Astrocyte (in vitro differentiated cells and primary cell): ENCODE measurements at regions not wholly inside any gene's neighbourhood (a gene's known extent, or its start where the extent isn't known, plus 50 kb on each side); places are given as distances from the start of the nearest gene placed in this dataset.

Source experiments
- DNase-seq: peaks from one replicate; pipeline ENCODE4 v3.0.0-alpha.2; 2010; ENCODE audit warnings: low read depth
- FAIRE-seq: peaks from 2 replicates; lab custom pipeline; 2011; peaks lifted over from hg19 to GRCh38; lab: Jason Lieb, UNC
- H2AFZ ChIP-seq: 2 replicates; pipeline ENCODE4 v1.6.0; 2012; ENCODE audit warnings: low read depth, low read length, inconsistent platforms
- H3K27ac ChIP-seq: 2 replicates; pipeline ENCODE4 v1.5.1; 2011; ENCODE audit warnings: low read depth, low read length, inconsistent platforms
- H3K27me3 ChIP-seq: 2 replicates; pipeline ENCODE4 v1.6.0; 2011; ENCODE audit warnings: low read length, inconsistent platforms; ENCODE audit not compliant: insufficient read depth
- H3K36me3 ChIP-seq: 2 replicates; pipeline ENCODE4 v1.5.1; 2011; ENCODE audit warnings: low read length, inconsistent platforms; ENCODE audit not compliant: insufficient read depth
- H3K4me1 ChIP-seq: 2 replicates; pipeline ENCODE4 v1.5.1; 2011; ENCODE audit warnings: low read length, inconsistent platforms; ENCODE audit not compliant: insufficient read depth
- H3K4me2 ChIP-seq: 2 replicates; pipeline ENCODE4 v1.6.0; 2012; ENCODE audit warnings: low read length, inconsistent platforms
- H3K4me3 ChIP-seq: 2 replicates; pipeline ENCODE4 v1.5.1; 2011; ENCODE audit warnings: low read depth, mild to moderate bottlenecking, low read length, inconsistent platforms; ENCODE audit not compliant: insufficient read depth
- H3K79me2 ChIP-seq: 2 replicates; pipeline ENCODE4 v1.6.0; 2012; ENCODE audit warnings: mild to moderate bottlenecking, low read length, inconsistent platforms; ENCODE audit not compliant: insufficient read depth
- H3K9ac ChIP-seq: 2 replicates; pipeline ENCODE4 v1.6.0; 2012; ENCODE audit warnings: mild to moderate bottlenecking, low read length, inconsistent platforms
- H3K9me3 ChIP-seq: 2 replicates; pipeline ENCODE4 v1.5.1; 2012; ENCODE audit warnings: low read depth, mild to moderate bottlenecking, low read length, inconsistent platforms; ENCODE audit not compliant: insufficient read depth
- H4K20me1 ChIP-seq: 2 replicates; pipeline ENCODE4 v1.6.0; 2012; ENCODE audit warnings: low read length, inconsistent platforms; ENCODE audit not compliant: insufficient read depth
- H3K27ac Mint-ChIP-seq: one replicate; pipeline ENCODE4 v1.8.0; 2021; ENCODE audit warnings: mild to moderate bottlenecking, mixed read lengths; ENCODE audit not compliant: unreplicated experiment
- H3K27me3 Mint-ChIP-seq: one replicate; pipeline ENCODE4 v1.8.0; 2021; ENCODE audit warnings: low read depth, mixed read lengths; ENCODE audit not compliant: unreplicated experiment
- H3K36me3 Mint-ChIP-seq: one replicate; pipeline ENCODE4 v1.8.0; 2021; ENCODE audit warnings: low read depth, mixed read lengths; ENCODE audit not compliant: unreplicated experiment
- H3K4me1 Mint-ChIP-seq: one replicate; pipeline ENCODE4 v1.8.0; 2021; ENCODE audit warnings: low read depth, mixed read lengths; ENCODE audit not compliant: unreplicated experiment
- H3K4me3 Mint-ChIP-seq: one replicate; pipeline ENCODE4 v1.8.0; 2021; ENCODE audit warnings: mild to moderate bottlenecking, moderate library complexity, mixed read lengths; ENCODE audit not compliant: unreplicated experiment
- H3K9me3 Mint-ChIP-seq: one replicate; pipeline ENCODE4 v1.8.0; 2021; ENCODE audit warnings: mild to moderate bottlenecking, mixed read lengths; ENCODE audit not compliant: unreplicated experiment
- CTCF ChIP-seq: IDR thresholded peaks from 2 replicates; pipeline ENCODE4 v1.5.1; 2011; ENCODE audit warnings: low read depth, mild to moderate bottlenecking, inconsistent platforms, low read length, moderate library complexity; ENCODE audit not compliant: insufficient read depth
- EZH2 ChIP-seq: IDR thresholded peaks from 2 replicates; pipeline ENCODE4 v1.6.1; 2012; ENCODE audit warnings: mild to moderate bottlenecking, low read length, inconsistent platforms; ENCODE audit not compliant: insufficient read depth

- H3K27ac Mint-ChIP-seq = no peak overlapping the region
- Histone ChIP-seq H2AFZ (no peak overlapping the region), H3K4me3 (no peak overlapping the region), H3K9me3 (no peaks in the 10 kb centered on the region), H3K4me2 (no peak overlapping the region), H3K9ac (no peak overlapping the region), H3K4me1 (no peaks in the 10 kb centered on the region), H3K27ac (no peak overlapping the region), H3K27me3 (peaks cover 2% of the 10 kb centered on the region), H4K20me1 (no peaks in the 10 kb centered on the region), H3K79me2 (no peaks in the 10 kb centered on the region), H3K36me3 (no peaks in the 10 kb centered on the region)
- H3K4me3 Mint-ChIP-seq = no peak overlapping the region
- FAIRE-seq = no peak
- no peaks in the 10 kb centered on the region for H3K36me3 Mint-ChIP-seq
- DNase-seq = no peak
- no peaks in the 10 kb centered on the region for H3K4me1 Mint-ChIP-seq
- TF ChIP-seq CTCF (no peak), EZH2 (no peak)
- peaks cover 2% of the 10 kb centered on the region for H3K9me3 Mint-ChIP-seq
- H3K27me3 Mint-ChIP-seq = peaks cover 26% of the 10 kb centered on the region
Observed at GRCh38 chr5:158305861-158306260, 446.9 kb upstream of the CLINT1 start.

DNA sequence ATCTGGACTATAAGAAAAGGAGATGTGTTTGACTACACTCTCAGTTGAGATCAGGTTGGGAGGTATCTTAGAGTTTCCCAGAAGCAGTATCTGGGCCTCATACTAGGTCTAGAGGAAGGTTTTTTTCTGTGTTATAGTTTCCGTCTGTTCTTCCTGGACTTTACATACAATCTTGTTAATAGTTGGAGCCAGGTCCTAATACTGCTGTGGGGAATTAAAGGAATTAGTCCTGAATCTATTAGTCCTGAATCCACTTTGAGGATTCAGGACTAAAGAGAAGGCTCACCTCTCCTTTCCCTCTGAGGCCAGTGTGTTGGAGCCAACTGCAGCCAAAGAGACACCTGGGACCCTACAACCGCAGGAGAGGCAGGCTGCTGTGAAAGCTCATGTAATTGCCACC lies 445.7 kb upstream of the CLINT1 start:
- H3K27ac Mint-ChIP-seq = no peak overlapping the region
- Histone ChIP-seq H3K9ac (no peak overlapping the region), H3K4me2 (no peak overlapping the region), H3K36me3 (no peaks in the 10 kb centered on the region), H3K27ac (no peak overlapping the region), H3K4me1 (no peaks in the 10 kb centered on the region), H3K27me3 (peaks cover 2% of the 10 kb centered on the region), H4K20me1 (no peaks in the 10 kb centered on the region), H3K79me2 (no peaks in the 10 kb centered on the region), H2AFZ (no peak overlapping the region), H3K9me3 (no peaks in the 10 kb centered on the region), H3K4me3 (no peak overlapping the region)
- FAIRE-seq = no peak
- H3K36me3 Mint-ChIP-seq = no peaks in the 10 kb centered on the region
- peaks cover 26% of the 10 kb centered on the region for H3K27me3 Mint-ChIP-seq
- no peak for DNase-seq
- H3K9me3 Mint-ChIP-seq = peaks cover 2% of the 10 kb centered on the region
- TF ChIP-seq CTCF (no peak), EZH2 (no peak)
- H3K4me3 Mint-ChIP-seq = no peak overlapping the region
- peaks cover 3% of the 10 kb centered on the region for H3K4me1 Mint-ChIP-seq

DNA sequence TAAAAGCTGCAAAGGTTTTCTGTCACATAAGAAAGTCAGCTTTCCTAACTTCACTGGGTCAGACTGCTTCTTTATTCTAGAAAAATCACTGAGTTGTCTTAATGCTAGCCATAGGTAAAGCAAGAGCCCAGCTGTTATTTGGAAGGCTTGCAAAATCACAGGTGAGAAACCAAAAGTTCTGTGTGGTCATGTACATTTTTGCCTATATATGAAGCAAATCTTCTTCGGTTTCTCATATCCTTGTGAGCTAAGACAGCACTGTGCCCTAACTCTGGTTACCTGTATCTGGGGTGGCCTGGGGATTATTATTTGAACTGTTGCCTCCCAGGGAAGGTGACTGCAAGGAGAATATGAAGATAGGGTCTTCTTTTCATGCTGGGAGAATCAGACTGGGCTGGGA lies 444.9 kb upstream of the CLINT1 start:
- FAIRE-seq (no peak), DNase-seq (no peak)
- Histone ChIP-seq H3K27me3 (peaks cover 2% of the 10 kb centered on the region), H3K79me2 (no peaks in the 10 kb centered on the region), H3K27ac (no peak overlapping the region), H3K4me2 (no peak overlapping the region), H3K4me3 (no peak overlapping the region), H3K9me3 (no peaks in the 10 kb centered on the region), H2AFZ (no peak overlapping the region), H3K36me3 (no peaks in the 10 kb centered on the region), H3K9ac (no peak overlapping the region), H4K20me1 (no peaks in the 10 kb centered on the region), H3K4me1 (no peaks in the 10 kb centered on the region)
- H3K4me3 Mint-ChIP-seq = no peak overlapping the region
- peaks cover 4% of the 10 kb centered on the region for H3K4me1 Mint-ChIP-seq
- H3K27me3 Mint-ChIP-seq = peaks cover 21% of the 10 kb centered on the region
- no peaks in the 10 kb centered on the region for H3K36me3 Mint-ChIP-seq
- no peak for TF ChIP-seq CTCF
- no peak for TF ChIP-seq EZH2
- H3K9me3 Mint-ChIP-seq = peaks cover 4% of the 10 kb centered on the region
- no peak overlapping the region for H3K27ac Mint-ChIP-seq
